BLaER1 (cell line): ENCODE measurements at regions not wholly inside any gene's neighbourhood (a gene's known extent, or its start where the extent isn't known, plus 50 kb on each side); places are given as distances from the start of the nearest gene placed in this dataset.

Source experiments
- H3K27ac ChIP-seq: shearing (Covaris generic); formaldehyde crosslinking; 2 replicates; pipeline ENCODE4 v1.8.1; 2022
- H3K27me3 ChIP-seq: shearing (Covaris generic); formaldehyde crosslinking; 2 replicates; pipeline ENCODE4 v1.8.1; 2022
- H3K36me3 ChIP-seq: shearing (Covaris generic); formaldehyde crosslinking; 2 replicates; pipeline ENCODE4 v1.8.1; 2022
- H3K4me1 ChIP-seq: shearing (Covaris generic); formaldehyde crosslinking; 2 replicates; pipeline ENCODE4 v1.8.1; 2022
- H3K4me2 ChIP-seq: shearing (Covaris generic); formaldehyde crosslinking; 2 replicates; pipeline ENCODE4 v1.8.1; 2022
- H3K4me3 ChIP-seq: shearing (Covaris generic); formaldehyde crosslinking; 2 replicates; pipeline ENCODE4 v1.8.1; 2022
- H3K9ac ChIP-seq: shearing (Covaris generic); formaldehyde crosslinking; 2 replicates; pipeline ENCODE4 v1.8.1; 2022
- H3K9me3 ChIP-seq: shearing (Covaris generic); formaldehyde crosslinking; 2 replicates; pipeline ENCODE4 v1.8.1; 2022
- H4K20me1 ChIP-seq: shearing (Covaris generic); formaldehyde crosslinking; 2 replicates; pipeline ENCODE4 v1.8.1; 2022
- Cebpa-rat ChIP-seq: shearing (Covaris generic); IDR thresholded peaks from 2 replicates; pipeline ENCODE4 v1.8.1; 2022

DNA sequence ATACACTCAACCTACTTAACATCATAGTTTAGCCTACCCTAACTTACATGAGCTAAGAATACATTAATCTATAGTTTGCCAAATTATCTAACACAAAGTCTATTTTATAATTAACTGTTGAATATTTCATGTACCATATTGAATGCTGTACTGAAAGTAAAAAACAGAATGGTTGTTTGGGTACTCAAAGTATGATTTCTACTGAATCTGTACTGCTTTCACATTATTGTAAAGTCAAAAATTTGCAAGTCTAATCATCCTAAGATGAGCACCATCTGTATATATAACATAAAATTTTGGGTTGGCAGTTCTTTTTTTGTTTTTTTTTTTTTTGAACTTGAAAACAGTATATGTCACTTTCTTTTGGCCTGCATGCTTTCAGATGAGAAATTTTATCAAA is 1212.6 kb downstream of the SLITRK5 start:
- Histone ChIP-seq H3K27ac (no peak overlapping the region), H3K9ac (no peak overlapping the region), H3K36me3 (no peaks in the 10 kb centered on the region), H3K9me3 (peaks cover 5% of the 10 kb centered on the region; the same call in 1 of the 2 replicates), H3K4me1 (no peaks in the 10 kb centered on the region), H4K20me1 (no peaks in the 10 kb centered on the region), H3K4me3 (no peak overlapping the region), H3K4me2 (no peak overlapping the region), H3K27me3 (no peaks in the 10 kb centered on the region)
- TF ChIP-seq Cebpa-rat, result no peak

DNA sequence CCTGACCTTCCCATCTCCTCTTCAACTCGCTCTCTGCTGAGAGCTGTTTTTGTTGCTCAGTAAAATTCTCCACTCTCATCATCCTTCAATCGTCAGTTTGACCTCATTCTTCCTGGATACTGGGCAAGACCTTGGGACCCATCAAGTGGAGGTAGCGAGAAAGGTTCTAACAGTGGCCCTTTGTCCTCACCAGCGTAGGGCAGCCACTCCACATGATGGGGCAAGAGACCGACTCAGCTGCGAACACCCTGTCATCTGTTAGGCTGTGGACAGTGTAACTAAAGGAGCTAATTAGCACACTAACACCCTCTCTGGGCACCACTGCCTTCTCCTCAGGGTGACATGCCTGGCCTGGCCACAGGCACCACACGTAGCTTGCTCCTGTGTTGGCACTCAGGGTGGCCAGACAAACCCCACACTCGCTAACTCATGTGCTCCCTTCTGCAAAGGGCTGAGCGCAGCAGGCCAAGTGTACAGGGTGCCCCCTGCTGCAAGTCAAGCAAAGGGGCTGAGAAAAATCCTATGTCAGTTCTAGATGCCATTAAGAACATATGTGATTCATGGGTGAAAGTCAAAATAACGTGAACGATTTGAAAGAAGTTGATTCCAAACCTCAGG is 1216.0 kb downstream of the SLITRK5 start:
- no peak for TF ChIP-seq Cebpa-rat
- Histone ChIP-seq H3K4me1 (no peaks in the 10 kb centered on the region), H3K36me3 (no peaks in the 10 kb centered on the region), H4K20me1 (no peaks in the 10 kb centered on the region), H3K4me3 (no peak overlapping the region), H3K27ac (no peak overlapping the region), H3K9me3 (peaks cover 3% of the 10 kb centered on the region; the same call in 1 of the 2 replicates), H3K4me2 (no peak overlapping the region), H3K9ac (no peak overlapping the region), H3K27me3 (no peaks in the 10 kb centered on the region)

GRCh38 chr13:88895261-88895941 is 1224.2 kb downstream of the SLITRK5 start:
- no peaks in the 10 kb centered on the region for H3K4me1 ChIP-seq
- no peak overlapping the region for H3K9ac ChIP-seq
- no peaks in the 10 kb centered on the region for H3K36me3 ChIP-seq
- H3K27me3 ChIP-seq, result no peaks in the 10 kb centered on the region
- H3K9me3 ChIP-seq, result peaks cover 17% of the 10 kb centered on the region
- no peak for TF ChIP-seq Cebpa-rat
- no peak overlapping the region for H3K4me2 ChIP-seq
- H3K27ac ChIP-seq, result no peak overlapping the region
- no peak overlapping the region for H3K4me3 ChIP-seq
- no peaks in the 10 kb centered on the region for H4K20me1 ChIP-seq

DNA sequence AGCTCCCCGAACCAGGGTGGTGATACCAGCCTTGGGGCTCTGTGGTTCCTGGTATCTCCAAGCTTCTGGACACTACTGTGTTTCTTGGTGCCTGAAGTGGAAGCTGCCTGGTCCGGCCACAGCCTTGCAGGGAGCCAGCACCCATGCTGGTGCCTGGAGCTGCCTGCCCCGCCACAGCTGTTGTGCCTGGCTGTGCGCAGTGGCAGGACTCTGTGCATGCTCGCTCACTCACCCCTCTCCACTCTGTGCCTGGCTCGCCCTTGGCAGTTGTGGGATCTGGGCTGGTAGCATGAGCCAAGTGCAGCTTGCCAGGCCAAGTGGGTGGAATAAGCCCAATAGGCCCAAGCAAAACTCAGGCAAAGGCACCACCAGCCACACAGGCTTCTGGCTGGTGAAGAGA is 1225.3 kb downstream of the SLITRK5 start:
- no peaks in the 10 kb centered on the region for H3K27me3 ChIP-seq

GRCh38 chr13:88908961-88909441 is 1237.8 kb downstream of the SLITRK5 start:
- no peaks in the 10 kb centered on the region; the same call in 1 of the 2 replicates for H3K9me3 ChIP-seq
- H3K27me3 ChIP-seq, result no peaks in the 10 kb centered on the region
- H3K4me2 ChIP-seq, result no peak overlapping the region
- no peak overlapping the region for H3K9ac ChIP-seq
- H4K20me1 ChIP-seq, result no peaks in the 10 kb centered on the region
- no peak overlapping the region for H3K4me3 ChIP-seq
- no peaks in the 10 kb centered on the region for H3K36me3 ChIP-seq
- H3K4me1 ChIP-seq, result peaks cover 12% of the 10 kb centered on the region; the same call in 1 of the 2 replicates
- no peak for TF ChIP-seq Cebpa-rat
- H3K27ac ChIP-seq, result no peak overlapping the region

More for the DNA sequence above, 1225.3 kb downstream of the SLITRK5 start:
- no peaks in the 10 kb centered on the region for H3K36me3 ChIP-seq
- H3K9ac ChIP-seq, result no peak overlapping the region
- H3K4me1 ChIP-seq, result no peaks in the 10 kb centered on the region
- no peak overlapping the region for H3K27ac ChIP-seq
- H4K20me1 ChIP-seq, result no peaks in the 10 kb centered on the region
- TF ChIP-seq Cebpa-rat, result no peak
- peaks cover 17% of the 10 kb centered on the region for H3K9me3 ChIP-seq
- H3K4me2 ChIP-seq, result no peak overlapping the region
- H3K4me3 ChIP-seq, result no peak overlapping the region

DNA sequence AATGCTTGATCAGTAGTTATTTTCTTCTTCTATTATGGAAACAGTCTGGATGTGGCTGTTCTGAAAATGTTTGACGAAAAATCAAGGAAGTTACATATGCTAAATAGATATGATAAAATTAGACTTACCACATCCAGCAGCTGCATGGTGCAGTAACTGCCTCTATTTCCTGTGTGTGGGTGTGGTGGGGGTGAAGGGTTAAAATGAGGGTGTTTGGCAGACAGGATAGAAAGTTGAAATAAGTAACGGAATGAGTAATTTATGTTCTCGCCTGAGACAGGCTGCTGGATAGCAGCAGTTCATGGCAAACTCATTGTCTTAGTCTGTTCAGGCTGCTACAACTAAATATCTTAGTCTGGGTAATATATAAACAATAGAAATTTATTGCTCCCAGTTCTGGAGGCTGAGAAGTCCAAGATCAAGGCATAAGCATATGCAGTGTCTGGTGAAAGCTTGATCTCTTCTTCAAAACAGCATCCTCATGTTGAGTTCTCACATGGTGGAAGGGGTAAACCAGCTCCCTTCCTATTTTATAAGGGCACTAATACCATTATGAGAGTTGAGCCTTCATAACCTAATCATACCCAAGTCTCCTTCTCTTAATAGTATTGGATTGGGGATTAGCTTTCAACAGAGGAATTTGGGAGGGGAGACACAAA is 1248.9 kb downstream of the SLITRK5 start:
- Histone ChIP-seq H3K27ac (peak overlapping the region; percentile 94), H3K9ac (peak overlapping the region; percentile 74), H3K4me1 (peaks cover 45% of the 10 kb centered on the region), H3K4me3 (peak overlapping the region; percentile 9; the same call in 1 of the 2 replicates), H3K4me2 (peak overlapping the region; percentile 70), H4K20me1 (no peaks in the 10 kb centered on the region), H3K36me3 (peaks cover 4% of the 10 kb centered on the region; the same call in 1 of the 2 replicates), H3K9me3 (peaks cover 42% of the 10 kb centered on the region), H3K27me3 (no peaks in the 10 kb centered on the region)
- no peak for TF ChIP-seq Cebpa-rat

DNA sequence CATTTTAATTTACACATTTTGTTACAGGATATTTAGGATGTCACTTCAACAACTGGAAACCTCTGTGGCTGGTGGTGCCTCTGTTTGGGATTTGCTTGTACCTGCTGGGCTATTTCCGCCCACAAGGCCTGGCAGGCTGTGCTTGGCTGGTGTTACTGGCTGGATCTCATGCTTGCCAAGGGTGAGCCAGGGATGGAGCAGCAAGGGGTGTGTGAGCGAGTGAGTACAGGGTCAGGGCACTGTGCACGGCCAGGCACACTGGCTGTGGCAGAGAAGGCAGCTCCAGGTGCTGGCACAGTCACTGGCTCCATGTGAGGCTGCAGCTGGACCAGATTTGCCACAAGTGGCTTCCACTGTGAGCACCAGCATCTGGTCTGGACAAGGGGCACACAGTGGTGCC is 1254.8 kb downstream of the SLITRK5 start:
- Histone ChIP-seq H3K4me2 (no peak overlapping the region), H3K9ac (no peak overlapping the region), H3K27ac (peak overlapping the region; percentile 65; the same call in 1 of the 2 replicates), H3K9me3 (peaks cover 39% of the 10 kb centered on the region), H4K20me1 (no peaks in the 10 kb centered on the region), H3K36me3 (peaks cover 15% of the 10 kb centered on the region; the same call in 1 of the 2 replicates), H3K4me3 (peak overlapping the region; percentile 31; the same call in 1 of the 2 replicates), H3K4me1 (peaks cover 17% of the 10 kb centered on the region), H3K27me3 (no peaks in the 10 kb centered on the region)
- no peak for TF ChIP-seq Cebpa-rat

DNA sequence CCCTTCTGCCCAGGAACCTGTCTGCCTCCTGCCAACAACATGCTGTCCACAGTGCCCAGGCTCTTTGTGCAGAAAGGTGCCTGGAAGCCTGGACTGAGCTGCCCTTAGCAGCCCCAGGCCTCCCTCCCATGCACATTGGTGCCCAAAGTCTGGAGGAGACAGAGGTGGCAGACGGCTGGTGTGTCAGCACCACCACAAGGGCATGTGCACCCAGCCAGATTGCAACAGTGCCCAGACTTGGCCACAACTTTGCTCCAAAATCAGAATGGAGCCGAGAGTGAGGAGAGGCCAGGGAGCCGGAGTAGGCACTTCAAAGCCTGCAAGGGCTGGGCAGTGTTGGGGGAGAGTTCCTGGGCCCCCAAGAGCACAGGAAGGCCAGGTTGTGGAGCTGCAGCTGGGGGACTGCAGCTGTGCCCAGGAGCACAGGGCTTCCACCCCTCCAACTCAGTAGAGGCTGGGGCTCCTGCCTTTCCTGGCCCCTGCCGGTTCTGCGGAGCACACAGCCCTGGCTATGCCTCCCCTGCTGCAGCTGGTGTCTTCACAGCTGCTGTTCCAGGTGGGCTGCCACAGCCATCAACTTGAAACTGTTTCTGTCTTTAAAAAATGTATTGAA is 1255.8 kb downstream of the SLITRK5 start:
- H3K4me3 ChIP-seq, result peak overlapping the region; percentile 31; the same call in 1 of the 2 replicates
- H3K4me1 ChIP-seq, result peaks cover 7% of the 10 kb centered on the region; the same call in 1 of the 2 replicates
- H3K27me3 ChIP-seq, result no peaks in the 10 kb centered on the region
- H4K20me1 ChIP-seq, result no peaks in the 10 kb centered on the region
- no peak overlapping the region for H3K9ac ChIP-seq
- no peak for TF ChIP-seq Cebpa-rat
- peaks cover 15% of the 10 kb centered on the region; the same call in 1 of the 2 replicates for H3K36me3 ChIP-seq
- H3K27ac ChIP-seq, result peak overlapping the region; percentile 65
- peak overlapping the region; percentile 23; the same call in 1 of the 2 replicates for H3K4me2 ChIP-seq
- peaks cover 39% of the 10 kb centered on the region for H3K9me3 ChIP-seq

DNA sequence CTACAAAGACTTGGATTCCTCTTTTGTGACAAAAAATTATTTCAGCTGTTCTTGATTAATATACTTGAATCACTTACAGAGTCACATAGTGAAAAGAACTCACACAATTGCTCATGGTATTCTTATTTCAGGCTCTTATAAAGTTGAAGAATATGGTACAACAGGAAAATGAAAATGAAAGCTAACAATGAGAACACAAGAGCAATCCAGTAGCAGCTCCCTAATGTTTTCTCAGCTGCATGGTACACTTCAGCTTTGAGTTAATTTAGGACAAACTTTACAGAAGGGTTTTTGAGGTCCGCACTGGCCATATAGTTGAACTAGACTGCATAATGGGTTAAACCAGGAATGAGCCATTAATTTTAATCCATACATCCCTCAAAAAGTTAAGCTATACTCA is 1261.8 kb downstream of the SLITRK5 start:
- Histone ChIP-seq H3K27ac (peak overlapping the region; percentile 62), H3K27me3 (no peaks in the 10 kb centered on the region), H3K4me1 (peaks cover 29% of the 10 kb centered on the region), H3K9me3 (peaks cover 3% of the 10 kb centered on the region; the same call in 1 of the 2 replicates), H3K4me2 (peak overlapping the region; percentile 57), H4K20me1 (no peaks in the 10 kb centered on the region), H3K4me3 (no peak overlapping the region), H3K36me3 (no peaks in the 10 kb centered on the region), H3K9ac (no peak overlapping the region)
- no peak for TF ChIP-seq Cebpa-rat
